WTC11 (cell line): ENCODE measurements at regions not wholly inside any gene's neighbourhood (a gene's known extent, or its start where the extent isn't known, plus 50 kb on each side); places are given as distances from the start of the nearest gene placed in this dataset.

Experiments used
- ATAC-seq: fragments of 200-7000 bp; cut with Tn5 transposase; 2 replicates; pipeline ENCODE4 v1.10.0; 2021; ENCODE audit warnings: mild to moderate bottlenecking, moderate library complexity
- CTCF ChIA-PET: fragments of 300-600 bp; sonication (Branson Sonifier 250); formaldehyde crosslinking; loops from one replicate; lab custom pipeline; 2021; ENCODE audit warnings: antibody characterized with exemption; lab: Charles Lee
- POLR2A ChIA-PET: fragments of 350-600 bp; sonication (Branson Sonifier 250); formaldehyde crosslinking; loops from one replicate; lab custom pipeline; 2021; ENCODE audit warnings: antibody characterized with exemption; lab: Charles Lee
- DNase-seq: peaks from one replicate; pipeline ENCODE4 v3.0.0; 2021; ENCODE audit warnings: low spot score
- H3K27ac Mint-ChIP-seq: 2 replicates; pipeline ENCODE4 v1.8.0; 2021; ENCODE audit warnings: mixed read lengths
- H3K27me3 Mint-ChIP-seq: 2 replicates; pipeline ENCODE4 v1.8.0; 2021; ENCODE audit warnings: low read depth, mild to moderate bottlenecking, moderate library complexity, mixed read lengths
- H3K36me3 Mint-ChIP-seq: 2 replicates; pipeline ENCODE4 v1.8.0; 2021; ENCODE audit warnings: mixed read lengths
- H3K4me1 Mint-ChIP-seq: 2 replicates; pipeline ENCODE4 v1.8.0; 2022; ENCODE audit warnings: mixed read lengths
- H3K4me3 Mint-ChIP-seq: 2 replicates; pipeline ENCODE4 v1.8.0; 2021; ENCODE audit warnings: mild to moderate bottlenecking, moderate library complexity, mixed read lengths
- H3K9me3 Mint-ChIP-seq: 2 replicates; pipeline ENCODE4 v1.8.0; 2021; ENCODE audit warnings: mixed read lengths
- CREM ChIP-seq: sonication (generic); formaldehyde crosslinking; IDR thresholded peaks from 2 replicates; pipeline ENCODE4 v1.8.1; 2022; ENCODE audit warnings: mild to moderate bottlenecking, missing genetic modification reagents, moderate library complexity
- ESRRA ChIP-seq: sonication (generic); formaldehyde crosslinking; IDR thresholded peaks from 2 replicates; pipeline ENCODE4 v1.8.1; 2022; ENCODE audit warnings: mild to moderate bottlenecking, missing genetic modification reagents, borderline replicate concordance
- ETV6 ChIP-seq: sonication (generic); formaldehyde crosslinking; IDR thresholded peaks from 2 replicates; pipeline ENCODE4 v1.8.1; 2022; ENCODE audit warnings: mild to moderate bottlenecking, missing genetic modification reagents
- GRHL2 ChIP-seq: fragments of 250-450 bp; sonication (Bioruptor Pico); IDR thresholded peaks from 2 replicates; pipeline ENCODE4 v1.8.0; 2022; ENCODE audit warnings: mild to moderate bottlenecking, moderate library complexity; ENCODE audit not compliant: insufficient replicate concordance, severe bottlenecking
- GTF2I ChIP-seq: fragments of 250-450 bp; sonication (Bioruptor Pico); conservative IDR thresholded peaks from 2 replicates; pipeline ENCODE4 v1.4.0; 2021; ENCODE audit warnings: mild to moderate bottlenecking
- JAZF1 ChIP-seq: fragments of 250-450 bp; sonication (Bioruptor Pico); IDR thresholded peaks from 2 replicates; pipeline ENCODE4 v1.9.0; 2021; ENCODE audit warnings: moderate library complexity, mild to moderate bottlenecking, inconsistent platforms
- KAT7 ChIP-seq: sonication (generic); formaldehyde crosslinking; IDR thresholded peaks from 2 replicates; pipeline ENCODE4 v1.8.1; 2023; ENCODE audit warnings: missing genetic modification reagents, mild to moderate bottlenecking, borderline replicate concordance
- MLX ChIP-seq: sonication (generic); formaldehyde crosslinking; IDR thresholded peaks from 2 replicates; pipeline ENCODE4 v1.8.1; 2023; ENCODE audit warnings: mild to moderate bottlenecking, missing genetic modification reagents, moderate library complexity
- MXD4 ChIP-seq: fragments of 250-450 bp; sonication (Bioruptor Pico); IDR thresholded peaks from 2 replicates; pipeline ENCODE4 v1.8.0; 2021; ENCODE audit warnings: mild to moderate bottlenecking, moderate library complexity, borderline replicate concordance
- NR2C2 ChIP-seq: sonication (generic); formaldehyde crosslinking; IDR thresholded peaks from 2 replicates; pipeline ENCODE4 v1.8.0; 2022; ENCODE audit warnings: mild to moderate bottlenecking, missing genetic modification reagents
- NR3C1 ChIP-seq: sonication (generic); formaldehyde crosslinking; conservative IDR thresholded peaks from 2 replicates; pipeline ENCODE4 v1.8.1; 2023; ENCODE audit warnings: low read depth, mild to moderate bottlenecking, missing genetic modification reagents
- RELA ChIP-seq: sonication (generic); formaldehyde crosslinking; IDR thresholded peaks from 2 replicates; pipeline ENCODE4 v1.8.1; 2022; ENCODE audit warnings: missing genetic modification reagents, mild to moderate bottlenecking, borderline replicate concordance
- SMAD3 ChIP-seq: sonication (generic); formaldehyde crosslinking; IDR thresholded peaks from 2 replicates; pipeline ENCODE4 v1.8.0; 2022; ENCODE audit warnings: missing genetic modification reagents, mild to moderate bottlenecking, borderline replicate concordance
- SMAD4 ChIP-seq: sonication (generic); formaldehyde crosslinking; IDR thresholded peaks from 2 replicates; pipeline ENCODE4 v1.8.0; 2022; ENCODE audit warnings: mild to moderate bottlenecking, missing genetic modification reagents
- TCF7 ChIP-seq: sonication (generic); formaldehyde crosslinking; IDR thresholded peaks from 2 replicates; pipeline ENCODE4 v1.8.0; 2022; ENCODE audit warnings: mild to moderate bottlenecking, low read depth, missing genetic modification reagents, moderate library complexity
- TEAD1 ChIP-seq: sonication (generic); formaldehyde crosslinking; IDR thresholded peaks from 2 replicates; pipeline ENCODE4 v1.8.0; 2022; ENCODE audit warnings: mild to moderate bottlenecking, missing genetic modification reagents
- TEAD4 ChIP-seq: sonication (generic); formaldehyde crosslinking; IDR thresholded peaks from 2 replicates; pipeline ENCODE4 v1.8.0; 2022; ENCODE audit warnings: mild to moderate bottlenecking, missing genetic modification reagents
- USF2 ChIP-seq: sonication (generic); formaldehyde crosslinking; IDR thresholded peaks from 2 replicates; pipeline ENCODE4 v1.8.1; 2023; ENCODE audit warnings: mild to moderate bottlenecking, missing genetic modification reagents, moderate library complexity
- ZBTB43 ChIP-seq: sonication (generic); formaldehyde crosslinking; IDR thresholded peaks from 2 replicates; pipeline ENCODE4 v1.8.1; 2023; ENCODE audit warnings: mild to moderate bottlenecking, missing genetic modification reagents
- ZNF263 ChIP-seq: sonication (generic); formaldehyde crosslinking; IDR thresholded peaks from 2 replicates; pipeline ENCODE4 v1.8.1; 2022; ENCODE audit warnings: low read depth, mild to moderate bottlenecking, moderate library complexity, missing genetic modification reagents
- ZNF317 ChIP-seq: sonication (generic); formaldehyde crosslinking; IDR thresholded peaks from 2 replicates; pipeline ENCODE4 v1.8.1; 2023; ENCODE audit warnings: low read depth, mild to moderate bottlenecking, moderate library complexity, missing genetic modification reagents, borderline replicate concordance
- ZNF416 ChIP-seq: fragments of 250-450 bp; sonication (Bioruptor Pico); IDR thresholded peaks from 2 replicates; pipeline ENCODE4 v1.9.0; 2021; ENCODE audit warnings: mild to moderate bottlenecking, inconsistent platforms
- ZNF512 ChIP-seq: sonication (generic); formaldehyde crosslinking; IDR thresholded peaks from 2 replicates; pipeline ENCODE4 v1.8.1; 2022; ENCODE audit warnings: missing genetic modification reagents, borderline replicate concordance

- no peak for TF ChIP-seq SMAD3 (CRISPR knock-in tag)
- no peak for TF ChIP-seq USF2
- TF ChIP-seq ZNF416 (CRISPR knock-in tag): no peak
- no peak for TF ChIP-seq ZNF512 (CRISPR knock-in tag)
- TF ChIP-seq NR2C2 (CRISPR knock-in tag): no peak
These were observed 1839.5 kb upstream of the PCDH10 start (continued) for GRCh38 chr4:131309628-131310027.

- no peak overlapping the region for H3K4me3 Mint-ChIP-seq
- H3K36me3 Mint-ChIP-seq: no peaks in the 10 kb centered on the region
- DNase-seq (no peak), ATAC-seq (no peak)
- CTCF ChIA-PET: no interaction called here
- H3K27me3 Mint-ChIP-seq: no peaks in the 10 kb centered on the region
- POLR2A ChIA-PET: no interaction called here
- H3K4me1 Mint-ChIP-seq: 0 out of 2 replicates have a peak, but pooled peaks cover 2% of the 10 kb centered on the region
- H3K9me3 Mint-ChIP-seq: no peaks in the 10 kb centered on the region
- H3K27ac Mint-ChIP-seq: no peak overlapping the region
- no peak for TF ChIP-seq TEAD1 (CRISPR knock-in tag)
- no peak for TF ChIP-seq GRHL2 (CRISPR knock-in tag)
- no peak for TF ChIP-seq ESRRA (CRISPR knock-in tag)
- TF ChIP-seq CREM (CRISPR knock-in tag): no peak
- no peak for TF ChIP-seq ZNF317 (CRISPR knock-in tag)
- TF ChIP-seq KAT7: no peak
- no peak for TF ChIP-seq TEAD4 (CRISPR knock-in tag)
These were observed 1833.0 kb upstream of the PCDH10 start for GRCh38 chr4:131316086-131316485.

GRCh38 chr4:131337936-131338335 is 1811.2 kb upstream of the PCDH10 start:
- Mint-ChIP-seq H3K4me3 (no peak overlapping the region), H3K36me3 (no peaks in the 10 kb centered on the region), H3K27ac (no peak overlapping the region), H3K4me1 (no peaks in the 10 kb centered on the region), H3K9me3 (peaks cover 3% of the 10 kb centered on the region; the same call in 1 of the 2 replicates), H3K27me3 (no peaks in the 10 kb centered on the region)
- ATAC-seq: no peak
- TF ChIP-seq SMAD4 (CRISPR knock-in tag) (no peak), ZNF263 (CRISPR knock-in tag) (no peak), ZBTB43 (CRISPR knock-in tag) (no peak), JAZF1 (CRISPR knock-in tag) (no peak), NR3C1 (no peak), GTF2I (CRISPR knock-in tag) (no peak), MXD4 (CRISPR knock-in tag) (no peak)
- no peak for DNase-seq
- POLR2A ChIA-PET: no interaction called here
- CTCF ChIA-PET: no interaction called here

GRCh38 chr4:131339137-131339536 is 1810.0 kb upstream of the PCDH10 start:
- no peak for DNase-seq
- CTCF ChIA-PET: no interaction called here
- TF ChIP-seq TCF7 (no peak), NR3C1 (no peak), USF2 (no peak), ZNF317 (CRISPR knock-in tag) (no peak), ZNF512 (CRISPR knock-in tag) (no peak), ETV6 (no peak), MLX (CRISPR knock-in tag) (no peak), RELA (CRISPR knock-in tag) (no peak), GTF2I (CRISPR knock-in tag) (no peak)
- POLR2A ChIA-PET: no interaction called here
- Mint-ChIP-seq H3K36me3 (no peaks in the 10 kb centered on the region), H3K4me1 (no peaks in the 10 kb centered on the region), H3K27ac (no peak overlapping the region), H3K4me3 (no peak overlapping the region), H3K27me3 (no peaks in the 10 kb centered on the region), H3K9me3 (no peaks in the 10 kb centered on the region)
- ATAC-seq: no peak
